ENCODE measurements at regions not wholly inside any gene's neighbourhood (a gene's known extent, or its start where the extent isn't known, plus 50 kb on each side); places are given as distances from the start of the nearest gene placed in this dataset.
"Not testable (repeated sequence)": the region's sequence is repeated elsewhere in the genome, so short reads cannot be mapped to it uniquely, and the experiment has no call there.

DNA sequence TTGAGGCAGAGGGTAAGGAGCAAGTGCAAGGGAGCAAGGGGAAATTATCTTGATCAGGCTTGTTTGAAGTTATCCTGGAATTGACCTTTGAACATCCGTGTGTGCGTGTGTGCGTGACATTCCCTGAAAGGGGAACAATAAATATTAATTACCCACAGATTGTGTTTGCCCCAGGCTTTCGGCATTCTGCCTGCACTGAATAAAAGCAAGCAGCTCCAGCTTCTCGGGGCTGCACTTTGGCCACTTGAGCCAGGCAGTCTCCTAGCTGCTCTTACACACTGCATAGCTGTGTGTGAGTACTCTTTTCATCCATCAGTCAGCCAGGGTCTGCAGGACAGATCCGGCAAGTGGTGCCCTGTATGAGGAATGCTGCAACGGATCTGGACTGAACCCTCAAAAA is 107.7 kb upstream of the BTN3A2 start:
- no peak for DNase-seq (ENCODE audit: low read depth in 2 of 3, low spot score in 1 of 3)

DNA sequence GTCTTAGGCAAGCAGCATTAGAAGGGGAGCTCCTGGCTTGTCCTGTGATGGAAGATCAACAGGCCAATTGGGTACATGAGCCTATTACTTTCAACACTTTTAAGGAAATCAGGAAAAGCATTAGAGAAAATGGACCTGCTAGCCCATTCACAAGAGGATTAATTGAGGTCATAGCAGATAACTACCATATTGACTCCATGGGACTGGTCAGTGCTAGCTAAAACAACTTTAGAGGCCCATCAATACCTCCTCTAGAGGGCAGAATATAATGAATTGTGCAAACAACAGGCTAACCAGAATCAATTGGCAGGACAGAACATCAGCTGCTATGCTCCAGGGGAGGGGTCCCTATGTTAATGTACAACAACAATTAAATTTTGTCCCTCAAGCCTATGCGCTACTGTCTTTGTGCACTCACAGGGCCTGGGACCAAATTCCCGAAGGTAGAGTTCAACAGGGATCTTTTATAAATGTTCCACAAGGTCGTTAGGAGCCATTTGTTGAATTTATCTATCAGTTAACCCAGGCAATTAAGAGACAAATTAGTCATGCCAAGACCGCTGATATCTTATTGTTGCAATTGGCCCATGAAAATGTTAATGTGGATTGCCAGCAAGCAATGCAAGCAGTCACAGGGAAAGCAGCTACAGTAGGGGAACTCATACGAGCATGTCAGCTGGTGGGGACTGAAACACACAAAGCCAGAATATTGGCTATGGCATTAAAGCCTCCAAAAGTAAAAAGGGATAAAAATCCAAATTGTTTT is 106.6 kb upstream of the BTN3A2 start:
- DNase-seq (ENCODE audit: low read depth in 2 of 3, low spot score in 1 of 3) = no peak

DNA sequence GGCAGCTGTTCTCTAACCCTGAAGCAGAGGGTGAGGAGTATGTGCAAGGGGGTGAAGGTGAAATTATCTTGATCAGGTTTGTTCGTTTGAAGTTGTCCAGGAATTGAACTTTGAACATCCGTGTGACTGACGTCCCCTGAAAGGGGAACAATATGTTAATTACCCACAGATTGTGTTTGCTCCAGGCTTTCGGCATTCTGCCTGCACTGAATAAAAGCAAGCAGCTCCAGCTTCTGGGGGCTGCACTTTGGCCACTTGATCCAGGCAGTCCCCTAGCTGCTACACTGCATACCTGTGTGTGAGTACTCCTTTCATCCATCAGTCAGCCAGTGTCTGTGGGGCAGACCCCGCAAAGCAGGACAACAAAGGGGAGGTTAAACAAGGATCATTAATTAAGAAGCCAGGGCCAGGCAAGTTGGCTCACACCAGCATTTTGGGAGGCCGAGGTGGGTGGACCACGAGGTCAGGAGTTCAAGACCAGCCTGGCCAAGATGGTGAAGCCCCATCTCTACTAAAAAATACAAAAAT is 104.8 kb upstream of the BTN3A2 start:
- no peak for DNase-seq (ENCODE audit: low read depth in 2 of 3, low spot score in 1 of 3)

DNA sequence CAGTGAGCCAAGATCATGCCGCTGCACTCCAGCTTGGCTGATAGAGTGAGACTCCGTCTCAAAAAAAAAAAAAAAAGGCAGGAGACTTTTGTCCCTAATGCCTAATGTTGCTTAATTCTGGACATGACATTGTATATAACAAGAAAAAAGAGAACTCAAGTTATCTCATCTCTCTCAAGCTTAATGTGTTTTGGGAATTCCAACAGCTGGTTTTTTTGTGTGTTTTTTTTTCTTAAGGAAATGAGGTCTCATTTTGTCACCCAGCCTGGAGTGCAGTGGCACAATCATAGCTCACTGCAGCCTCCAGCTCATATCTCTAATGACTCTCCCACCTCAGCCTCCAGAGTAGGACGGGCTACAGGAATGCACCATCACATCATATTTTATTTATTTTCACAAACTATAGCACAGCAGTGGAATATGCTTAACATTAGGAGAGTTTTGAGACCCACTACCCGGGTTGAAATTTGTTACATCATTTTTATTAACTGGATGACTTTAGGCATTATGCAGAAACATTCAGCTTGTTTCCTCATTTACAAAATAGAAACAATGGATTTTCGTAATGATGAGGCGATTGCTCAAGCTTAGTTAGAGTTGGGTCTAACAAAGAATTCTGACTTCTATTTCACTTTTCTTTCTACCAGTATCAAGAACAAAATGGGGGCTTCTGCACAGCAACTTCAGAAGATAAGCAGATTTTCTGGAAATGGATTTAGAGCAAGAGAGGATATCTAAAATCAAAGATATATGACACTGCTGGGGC is 104.1 kb upstream of the BTN3A2 start:
- DNase-seq (ENCODE audit: low read depth in 2 of 3, low spot score in 1 of 3) = no peak

DNA sequence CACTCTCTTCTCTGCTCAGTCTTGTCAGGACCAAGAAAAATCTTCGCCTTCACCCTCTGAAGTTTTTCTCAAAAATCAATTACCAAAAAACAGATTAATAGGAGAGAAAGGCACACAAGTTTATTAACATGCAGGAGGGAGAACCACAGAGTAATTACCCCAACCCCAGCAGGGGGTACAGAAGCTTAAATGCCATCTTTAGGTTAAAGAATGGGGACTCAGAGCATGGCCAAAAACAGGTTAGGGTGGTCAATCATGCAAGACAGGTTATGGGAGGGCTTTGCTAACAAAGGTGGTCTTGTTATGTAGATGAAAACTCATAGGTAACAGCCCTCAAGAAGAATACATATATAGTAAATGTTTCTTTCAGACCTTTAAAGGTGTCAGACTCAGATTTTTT is 100.5 kb upstream of the BTN3A2 start:
- no peak for DNase-seq (ENCODE audit: low read depth in 2 of 3, low spot score in 1 of 3)

DNA sequence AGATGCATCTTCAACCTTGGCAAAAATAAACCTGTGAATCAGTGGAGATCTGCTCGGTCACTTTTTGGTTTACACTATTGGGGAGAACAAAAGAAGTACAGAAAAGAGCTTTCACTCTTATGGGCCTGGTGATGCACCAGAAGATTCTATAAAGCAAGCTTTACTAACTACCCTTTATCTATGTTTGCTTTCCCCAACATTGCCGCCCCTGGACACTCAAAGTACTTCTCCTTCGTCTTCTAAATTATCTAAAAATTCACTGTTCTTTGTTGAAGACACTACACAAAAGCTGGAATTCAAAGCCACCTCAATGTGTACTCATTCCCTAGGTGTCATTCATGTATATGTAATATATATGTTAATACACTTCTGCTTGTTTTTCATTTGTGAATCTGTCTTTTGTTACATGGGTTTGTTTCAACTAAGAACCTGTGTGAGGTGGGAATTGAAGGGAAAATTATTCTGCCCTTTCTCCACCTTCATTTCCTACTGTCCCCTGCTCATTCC is 97.9 kb upstream of the BTN3A2 start:
- DNase-seq (ENCODE audit: low read depth in 2 of 3, low spot score in 1 of 3) = no peak

DNA sequence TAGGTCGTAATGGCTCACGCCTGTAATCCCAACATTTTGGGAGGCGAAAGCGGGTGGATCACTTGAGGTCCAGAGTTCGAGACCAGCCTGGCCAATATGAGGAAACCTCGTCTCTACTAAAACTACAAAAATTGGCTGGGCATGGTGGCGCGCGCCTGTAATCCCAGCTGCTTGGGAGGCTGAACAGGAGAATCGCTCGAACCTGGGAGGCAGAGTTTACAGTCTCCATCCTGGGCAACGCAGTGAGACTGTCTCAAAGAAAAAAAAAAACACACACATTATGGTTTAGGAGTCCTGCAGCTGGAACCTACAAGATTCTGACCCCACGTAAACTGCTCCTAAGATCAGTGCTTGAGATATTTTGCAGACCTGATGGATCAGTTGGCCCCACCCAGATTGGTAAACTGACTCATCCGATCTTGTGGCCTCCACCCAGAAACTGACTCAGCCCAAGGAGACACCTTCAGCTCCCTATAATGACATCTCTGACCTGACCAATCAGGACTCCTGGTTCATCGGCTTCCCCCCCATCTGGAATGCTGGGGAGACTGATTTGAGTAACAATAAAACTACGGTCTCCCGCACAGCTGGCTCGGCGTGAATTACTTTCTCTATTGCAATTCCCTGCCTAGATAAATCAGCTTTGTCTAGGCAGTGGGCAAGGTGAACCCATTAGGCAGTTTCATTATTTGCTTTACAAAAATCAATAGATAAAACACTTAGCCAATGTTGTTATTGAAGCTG is 96.2 kb upstream of the BTN3A2 start:
- DNase-seq (ENCODE audit: low read depth in 2 of 3, low spot score in 1 of 3) = peak in 1 of 3 donors; percentile 13

DNA sequence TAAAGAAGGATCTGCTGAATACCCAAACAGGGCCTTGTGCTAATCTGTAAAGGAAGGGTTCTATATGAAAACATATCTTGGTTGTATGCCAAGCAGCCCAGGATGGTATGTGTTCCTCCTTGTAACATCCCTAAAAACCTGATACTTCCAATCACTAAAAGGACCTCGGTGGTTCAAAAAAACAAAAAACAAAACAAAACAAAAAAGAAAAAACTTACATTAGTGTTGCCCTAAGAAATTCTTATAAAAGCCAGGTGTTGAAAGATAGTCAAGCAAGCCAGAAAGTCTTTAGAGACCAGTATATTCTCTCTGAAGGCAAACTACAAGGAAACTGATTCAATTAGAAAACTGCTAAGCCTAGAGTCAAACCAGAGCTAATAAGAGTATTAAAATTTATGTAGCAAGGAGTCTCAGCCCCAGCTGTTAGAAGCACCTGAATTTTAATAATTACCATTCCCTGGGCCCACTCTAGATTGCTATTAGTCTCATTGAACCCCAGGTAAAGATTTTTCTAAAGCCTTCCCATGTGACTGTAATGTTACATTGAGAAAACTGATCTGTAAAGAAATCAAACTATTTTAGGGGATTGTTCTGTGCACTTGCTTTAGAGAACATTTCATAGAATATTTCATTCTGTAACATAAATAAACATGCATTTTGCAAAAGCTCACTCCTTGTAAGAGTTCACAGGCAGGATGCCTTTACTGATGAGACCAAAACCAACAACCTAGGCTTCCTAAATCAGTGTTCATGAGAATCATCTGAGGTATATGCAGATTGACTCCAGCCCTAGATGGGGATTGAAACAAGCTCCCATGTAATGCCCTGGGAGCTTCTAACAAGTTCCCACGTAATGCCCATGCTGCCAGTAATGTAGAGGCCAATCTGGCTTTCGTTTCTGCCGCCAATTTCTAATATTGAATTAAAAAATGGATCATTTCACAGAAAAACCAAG is 95.2 kb upstream of the BTN3A2 start:
- peak in 1 of 3 donors; percentile 22 for DNase-seq (ENCODE audit: low read depth in 2 of 3, low spot score in 1 of 3)

DNA sequence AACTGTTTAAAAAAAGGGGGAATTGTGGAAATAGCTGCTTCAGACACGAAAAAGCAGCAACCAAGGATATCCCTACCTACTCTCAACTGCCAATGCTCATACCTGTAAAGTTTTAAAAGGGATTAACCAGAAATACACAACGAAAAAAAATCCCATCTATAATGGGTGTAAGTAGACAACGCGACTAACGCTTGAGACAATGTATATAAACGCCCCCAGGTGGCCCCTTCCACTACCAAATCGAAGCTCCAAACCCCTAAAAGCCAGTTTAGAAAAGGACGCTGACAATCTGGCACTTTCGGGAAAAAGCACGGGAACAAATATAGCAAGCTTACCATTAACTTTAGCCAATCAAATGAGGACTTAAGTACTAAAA is 94.5 kb upstream of the BTN3A2 start:
- peak in 1 of 3 donors; percentile 34 for DNase-seq (ENCODE audit: low read depth in 2 of 3, low spot score in 1 of 3)

DNA sequence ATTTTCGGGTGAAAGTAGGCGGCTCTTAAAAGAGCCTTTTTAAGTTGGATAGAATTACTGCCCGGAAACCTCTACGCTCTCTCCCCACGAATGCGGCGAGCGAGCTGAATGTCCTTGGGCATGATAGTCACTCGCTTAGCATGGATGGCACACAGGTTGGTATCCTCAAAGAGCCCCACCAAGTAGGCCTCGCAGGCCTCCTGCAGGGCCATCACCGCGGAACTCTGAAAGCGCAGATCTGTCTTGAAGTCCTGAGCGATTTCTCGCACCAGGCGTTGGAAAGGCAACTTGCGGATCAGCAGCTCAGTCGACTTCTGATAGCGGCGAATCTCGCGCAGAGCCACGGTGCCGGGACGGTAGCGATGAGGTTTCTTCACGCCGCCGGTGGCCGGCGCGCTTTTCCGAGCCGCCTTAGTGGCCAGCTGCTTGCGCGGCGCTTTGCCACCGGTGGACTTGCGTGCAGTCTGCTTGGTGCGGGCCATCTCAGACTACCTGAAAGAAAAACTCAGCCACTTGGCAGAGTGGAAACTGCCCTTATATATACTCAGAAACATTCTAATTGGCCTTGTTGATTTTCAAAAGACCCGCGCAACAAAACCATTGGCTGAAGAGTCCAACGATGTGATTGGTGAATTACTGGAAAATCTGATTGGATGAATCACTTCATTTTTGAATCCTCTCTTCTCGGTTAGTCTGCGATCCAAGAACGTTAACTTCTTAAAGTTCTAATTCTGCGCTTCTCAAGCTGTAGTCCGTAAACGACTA is 93.9 kb upstream of the BTN3A2 start:
- peak; percentile 56 to 79 (median 62) for DNase-seq (ENCODE audit: low read depth in 2 of 3, low spot score in 1 of 3)

DNA sequence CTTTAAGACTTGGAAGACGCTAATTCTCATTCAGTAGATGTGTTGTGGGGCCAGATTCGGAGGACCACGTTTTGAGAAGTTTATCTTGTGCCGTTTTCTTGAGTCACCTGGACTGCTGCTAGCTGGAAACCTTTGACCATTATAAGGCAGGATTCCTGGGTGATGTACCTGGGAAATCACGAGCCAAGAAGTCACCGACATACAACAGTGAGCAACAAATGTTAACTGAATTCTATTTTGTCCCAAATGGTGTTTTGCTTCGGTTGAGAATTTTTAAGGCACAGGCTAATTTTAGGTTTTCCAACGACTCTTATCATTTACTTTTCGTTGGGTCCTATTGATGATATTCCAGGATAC is 93.4 kb upstream of the BTN3A2 start:
- DNase-seq (ENCODE audit: low read depth in 2 of 3, low spot score in 1 of 3) = no peak

DNA sequence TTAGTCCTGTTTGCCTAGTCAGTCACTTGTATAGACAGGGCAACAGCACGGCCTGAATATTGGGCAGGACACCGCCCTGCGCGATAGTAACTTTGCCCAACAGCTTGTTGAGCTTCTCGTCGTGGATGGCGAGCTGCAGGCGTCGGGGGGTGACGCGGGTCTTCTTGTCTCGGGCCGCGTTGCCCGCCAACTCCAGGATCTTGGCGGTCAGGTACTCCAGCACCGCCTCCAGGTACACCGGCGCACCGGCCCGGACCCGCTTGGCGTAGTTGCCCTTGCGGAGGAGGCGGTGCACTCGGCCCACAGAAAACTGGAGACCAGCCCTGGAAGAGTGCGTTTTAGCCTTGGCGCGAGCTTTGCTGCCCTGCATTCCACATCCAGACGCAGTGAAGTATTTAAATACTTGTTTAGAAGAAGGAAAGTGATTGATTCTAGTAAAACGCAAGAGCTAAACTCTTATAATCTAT is 92.8 kb upstream of the BTN3A2 start:
- peak in 1 of 3 donors; percentile 19 for DNase-seq (ENCODE audit: low read depth in 2 of 3, low spot score in 1 of 3)

DNA sequence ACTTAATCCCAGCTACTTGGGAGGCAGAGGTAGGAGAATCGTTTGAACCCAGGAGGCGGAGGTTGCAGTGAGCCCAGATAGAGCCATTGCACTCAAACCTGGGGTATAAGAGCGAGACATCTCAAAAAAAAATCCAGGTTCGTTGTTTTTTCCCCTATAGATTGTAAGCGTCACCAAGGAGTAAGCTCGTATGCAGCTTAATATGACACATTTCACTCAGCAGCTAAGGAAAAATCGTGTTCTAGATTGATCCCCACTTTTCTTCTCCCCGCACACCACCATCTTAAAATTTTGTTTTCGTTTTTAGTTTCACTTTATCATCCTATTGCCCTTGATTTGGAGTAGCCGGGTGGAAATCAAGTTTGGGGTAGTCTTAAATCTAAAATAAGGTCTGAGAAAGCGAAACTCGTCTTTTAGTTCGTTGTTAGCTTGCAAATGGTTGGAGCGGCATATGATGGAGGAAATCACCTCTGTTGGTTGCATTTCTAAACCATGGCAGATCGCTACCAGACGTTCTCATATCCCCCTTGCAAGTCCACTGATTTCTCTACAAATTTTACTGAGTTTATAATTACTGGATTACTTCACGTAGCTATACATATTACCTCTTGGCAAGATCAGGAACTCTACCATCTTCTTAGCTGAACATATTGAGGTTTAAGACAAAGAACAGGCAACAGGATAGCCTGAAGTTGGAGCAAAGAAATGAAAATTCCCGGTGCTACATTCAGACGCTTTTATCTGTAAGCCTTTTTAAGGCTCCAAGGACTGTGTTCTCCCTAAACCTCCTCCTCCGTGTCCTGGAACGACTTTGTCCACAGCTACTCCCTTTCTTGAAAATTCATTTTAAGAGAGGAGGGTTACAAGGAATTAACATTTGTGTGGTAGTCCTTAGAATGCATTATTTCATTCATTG is 91.1 kb upstream of the BTN3A2 start:
- DNase-seq (ENCODE audit: low read depth in 2 of 3, low spot score in 1 of 3) = peak in 1 of 3 donors; percentile 35

DNA sequence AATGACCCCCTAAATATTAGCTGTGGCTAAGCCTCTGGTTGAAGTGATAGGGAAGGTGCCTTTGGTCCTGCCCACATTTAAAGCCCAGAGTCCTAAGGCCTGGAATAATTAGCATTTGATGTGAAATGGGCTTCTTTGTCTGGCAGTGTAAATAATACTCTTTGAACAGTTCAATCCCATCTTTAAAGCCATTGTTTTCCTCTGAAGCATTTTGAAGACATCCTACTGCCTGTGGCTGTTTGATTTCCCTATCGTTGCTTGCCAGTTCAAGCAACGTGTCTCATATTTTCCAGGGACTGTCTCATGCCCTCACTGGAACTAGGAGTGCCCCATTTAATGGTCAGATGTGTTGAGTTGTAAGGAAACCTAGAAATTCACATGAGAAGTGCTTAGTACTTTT is 89.3 kb upstream of the BTN3A2 start:
- no peak for DNase-seq (ENCODE audit: low read depth in 2 of 3, low spot score in 1 of 3)

DNA sequence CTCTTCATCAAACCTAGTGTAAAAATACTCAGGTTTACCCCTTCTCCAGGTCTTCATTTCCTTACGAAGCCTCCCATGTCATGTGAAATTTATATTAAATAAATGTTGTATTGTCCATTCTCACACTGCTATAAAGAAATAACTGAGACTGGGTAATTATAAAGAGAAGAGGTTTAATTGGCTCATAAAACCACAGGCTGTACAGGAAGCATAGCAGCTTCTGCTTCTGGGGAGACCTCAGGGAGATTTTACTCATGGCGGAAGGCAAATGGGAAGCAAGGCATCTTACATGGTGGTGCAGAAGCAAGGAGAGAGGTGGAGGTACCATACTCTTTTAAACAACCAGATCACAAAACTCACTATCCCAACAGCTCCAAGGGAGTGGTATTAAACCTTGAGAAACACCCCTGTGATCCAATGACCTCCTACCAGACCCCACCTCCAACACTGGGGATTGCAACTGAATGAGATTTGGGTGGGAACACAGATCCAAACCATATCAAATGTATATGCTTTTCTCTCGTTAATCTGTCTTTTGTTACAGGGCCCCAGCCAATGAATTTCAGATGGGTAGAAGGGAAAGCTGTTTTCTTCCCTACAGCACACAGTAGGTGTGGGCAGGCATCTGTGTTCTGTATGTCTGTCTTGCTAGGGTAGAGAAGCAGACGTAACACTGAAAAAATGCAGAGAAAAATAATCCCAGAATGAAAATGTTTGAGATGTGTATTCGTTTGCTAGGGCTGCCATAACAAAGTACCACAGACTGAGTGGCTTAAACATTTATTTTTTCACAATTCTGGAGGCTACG is 88.0 kb upstream of the BTN3A2 start:
- no peak for DNase-seq (ENCODE audit: low read depth in 2 of 3, low spot score in 1 of 3)

DNA sequence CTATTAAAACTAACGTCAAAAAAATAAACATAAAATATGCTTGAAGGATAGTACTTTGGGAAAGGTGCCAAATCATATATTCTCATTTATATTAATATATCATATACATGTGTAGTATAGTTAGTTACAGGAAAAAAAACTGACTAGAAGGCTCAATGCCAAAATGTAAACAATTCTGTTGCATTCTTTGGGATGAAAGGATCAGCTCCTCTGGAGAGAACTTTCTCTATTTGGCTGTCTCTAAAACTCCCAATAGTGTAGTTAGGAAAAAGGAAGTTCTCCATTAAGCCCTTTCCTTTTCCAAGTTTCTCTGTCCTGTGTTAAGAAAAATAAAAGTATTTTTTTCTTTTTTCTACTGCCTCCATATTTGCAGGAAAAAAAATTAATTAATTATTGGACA is 86.5 kb upstream of the BTN3A2 start:
- DNase-seq (ENCODE audit: low read depth in 2 of 3, low spot score in 1 of 3) = no peak

DNA sequence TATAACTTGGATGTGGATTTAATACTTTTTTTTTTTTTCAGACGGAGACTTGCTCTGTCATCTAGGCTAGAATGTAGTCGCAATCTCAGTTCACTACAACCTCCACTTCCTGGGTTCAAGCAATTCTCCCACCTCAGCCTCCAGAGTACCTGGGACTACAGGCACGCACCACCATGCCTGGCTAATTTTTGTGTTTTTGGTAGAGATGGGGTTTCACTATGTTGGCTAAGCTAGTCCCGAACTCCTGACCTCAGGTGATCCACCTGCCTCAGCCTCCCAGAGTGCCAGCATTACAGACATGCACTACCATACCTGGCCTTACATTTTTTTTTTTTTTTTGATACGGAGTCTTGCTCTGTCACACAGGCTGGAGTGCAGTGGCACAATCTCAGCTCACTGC is 85.6 kb upstream of the BTN3A2 start:
- not testable (repeated sequence) for DNase-seq (ENCODE audit: low read depth in 2 of 3, low spot score in 1 of 3)

DNA sequence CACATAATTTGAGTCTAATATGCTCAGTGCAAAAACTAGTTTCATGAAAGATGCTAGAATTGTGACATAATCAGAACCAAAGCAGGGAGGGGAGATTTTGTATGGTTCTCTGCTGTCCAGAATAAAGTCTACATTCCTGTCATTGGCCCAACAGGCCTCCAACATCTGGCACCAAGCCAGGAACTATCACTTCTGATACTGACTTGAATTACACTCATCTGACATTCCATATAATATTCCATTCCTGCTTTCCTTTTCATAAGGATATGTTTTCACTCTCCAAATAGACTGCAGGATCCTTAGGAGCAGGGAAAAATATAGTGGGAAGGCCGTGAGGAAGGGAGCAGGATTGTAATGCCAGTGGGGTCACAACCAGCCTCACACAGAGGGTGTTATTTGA is 84.6 kb upstream of the BTN3A2 start:
- no peak for DNase-seq (ENCODE audit: low read depth in 2 of 3, low spot score in 1 of 3)
